ENCODE measurements at regions not wholly inside any gene's neighbourhood (a gene's known extent, or its start where the extent isn't known, plus 50 kb on each side); places are given as distances from the start of the nearest gene placed in this dataset.

DNA sequence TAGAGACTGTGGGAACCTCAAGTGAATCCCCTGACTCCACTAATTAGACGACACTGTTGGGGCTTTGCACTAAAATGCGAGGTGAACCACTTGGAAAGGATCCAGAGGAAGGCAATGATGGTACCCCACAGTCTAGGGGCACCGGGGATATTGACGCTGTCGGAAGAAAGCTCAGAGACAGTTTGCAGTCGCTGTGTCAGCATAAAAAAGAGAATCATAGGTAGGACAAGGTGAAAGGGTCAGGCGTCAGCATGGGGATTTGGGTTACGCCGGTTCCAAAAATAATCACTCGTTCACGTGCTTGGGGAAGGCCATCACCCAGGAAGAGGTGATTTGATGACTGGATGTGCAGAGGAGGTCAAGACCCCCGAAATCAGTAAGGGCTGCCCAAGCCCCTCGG is 598.0 kb upstream of the NOX3 start:
- Histone ChIP-seq H3K27me3 (replicated peaks; ENCODE audit: insufficient read depth, low read length) (no peaks in the 10 kb centered on the region), H3K4me2 (ENCODE audit: low read depth, low read length) (no peak overlapping the region), H3K9me2 (replicated peaks; ENCODE audit: insufficient read depth, low read length) (no peaks in the 10 kb centered on the region), H3K79me2 (ENCODE audit: low read length) (no peaks in the 10 kb centered on the region), H3K27ac (ENCODE audit: low read length) (no peak overlapping the region), H3K4me3 (ENCODE audit: low read length) (no peak overlapping the region), H3F3A (ENCODE audit: insufficient read depth, low read length) (no peaks in the 10 kb centered on the region), H2AFZ (ENCODE audit: low read length) (no peak overlapping the region), H3K9me3 (replicated peaks; ENCODE audit: insufficient read depth, low read length) (no peaks in the 10 kb centered on the region), H3K4me1 (ENCODE audit: low read length) (no peaks in the 10 kb centered on the region), H3K36me3 (replicated peaks; ENCODE audit: insufficient read depth, low read length) (no peaks in the 10 kb centered on the region), H4K20me1 (ENCODE audit: insufficient read depth, low read length) (no peaks in the 10 kb centered on the region), H3K9ac (ENCODE audit: low read length) (no peak overlapping the region)
- no peak for TF ChIP-seq EZH2 (optimal IDR thresholded peaks at IDR 0.05; ENCODE audit: low read depth, low read length)
- TF ChIP-seq, protein P1, sequence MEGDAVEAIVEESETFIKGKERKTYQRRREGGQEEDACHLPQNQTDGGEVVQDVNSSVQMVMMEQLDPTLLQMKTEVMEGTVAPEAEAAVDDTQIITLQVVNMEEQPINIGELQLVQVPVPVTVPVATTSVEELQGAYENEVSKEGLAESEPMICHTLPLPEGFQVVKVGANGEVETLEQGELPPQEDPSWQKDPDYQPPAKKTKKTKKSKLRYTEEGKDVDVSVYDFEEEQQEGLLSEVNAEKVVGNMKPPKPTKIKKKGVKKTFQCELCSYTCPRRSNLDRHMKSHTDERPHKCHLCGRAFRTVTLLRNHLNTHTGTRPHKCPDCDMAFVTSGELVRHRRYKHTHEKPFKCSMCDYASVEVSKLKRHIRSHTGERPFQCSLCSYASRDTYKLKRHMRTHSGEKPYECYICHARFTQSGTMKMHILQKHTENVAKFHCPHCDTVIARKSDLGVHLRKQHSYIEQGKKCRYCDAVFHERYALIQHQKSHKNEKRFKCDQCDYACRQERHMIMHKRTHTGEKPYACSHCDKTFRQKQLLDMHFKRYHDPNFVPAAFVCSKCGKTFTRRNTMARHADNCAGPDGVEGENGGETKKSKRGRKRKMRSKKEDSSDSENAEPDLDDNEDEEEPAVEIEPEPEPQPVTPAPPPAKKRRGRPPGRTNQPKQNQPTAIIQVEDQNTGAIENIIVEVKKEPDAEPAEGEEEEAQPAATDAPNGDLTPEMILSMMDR (IDR thresholded peaks at IDR 0.05; ENCODE audit: low read length) = no peak
- TF ChIP-seq EZH2phosphoT487 (IDR thresholded peaks at IDR 0.05; ENCODE audit: low read length) = no peak
- DNase-seq = no peak

DNA sequence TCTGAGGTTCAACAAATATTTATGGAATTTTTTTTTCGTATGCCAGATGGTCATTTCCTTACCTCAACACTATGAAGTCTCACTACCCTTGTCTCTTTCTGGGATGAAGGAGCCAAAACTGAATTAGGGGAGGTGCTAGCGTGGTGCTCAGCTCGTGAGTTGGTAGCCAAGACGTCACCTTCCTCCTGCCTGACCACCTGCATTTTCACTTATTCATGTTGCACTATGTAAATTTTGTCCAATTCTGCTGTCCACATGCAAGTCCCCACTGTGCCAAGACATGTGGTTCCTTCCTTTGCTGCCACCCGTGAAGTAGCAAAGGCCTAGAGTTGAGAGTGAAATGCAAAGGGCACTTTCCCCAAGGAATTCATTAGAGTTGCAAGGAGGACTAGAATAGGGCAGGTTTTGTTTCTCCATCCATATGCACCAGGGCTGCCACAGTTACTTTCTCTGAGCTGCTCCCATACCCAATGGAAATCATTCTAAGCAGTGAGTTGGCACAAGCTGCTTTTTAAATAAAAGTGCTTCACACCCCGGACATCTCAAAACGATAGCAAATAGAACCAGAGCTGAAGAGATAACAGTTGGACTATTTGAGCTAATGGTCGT is 591.3 kb upstream of the NOX3 start:
- Histone ChIP-seq H2AFZ (ENCODE audit: low read length) (no peak overlapping the region), H3K27ac (ENCODE audit: low read length) (no peak overlapping the region), H3K9ac (ENCODE audit: low read length) (no peak overlapping the region), H3K4me1 (ENCODE audit: low read length) (no peaks in the 10 kb centered on the region), H3K9me3 (replicated peaks; ENCODE audit: insufficient read depth, low read length) (no peaks in the 10 kb centered on the region), H3K4me2 (ENCODE audit: low read depth, low read length) (no peak overlapping the region), H3K9me2 (replicated peaks; ENCODE audit: insufficient read depth, low read length) (no peaks in the 10 kb centered on the region), H3F3A (ENCODE audit: insufficient read depth, low read length) (no peaks in the 10 kb centered on the region), H3K4me3 (ENCODE audit: low read length) (no peak overlapping the region), H3K79me2 (ENCODE audit: low read length) (no peaks in the 10 kb centered on the region), H4K20me1 (ENCODE audit: insufficient read depth, low read length) (no peaks in the 10 kb centered on the region), H3K27me3 (replicated peaks; ENCODE audit: insufficient read depth, low read length) (no peaks in the 10 kb centered on the region), H3K36me3 (replicated peaks; ENCODE audit: insufficient read depth, low read length) (no peaks in the 10 kb centered on the region)
- no peak for DNase-seq
- TF ChIP-seq, protein P1 (IDR thresholded peaks at IDR 0.05; ENCODE audit: low read length) = no peak
- TF ChIP-seq EZH2 (optimal IDR thresholded peaks at IDR 0.05; ENCODE audit: low read depth, low read length) (no peak), EZH2phosphoT487 (IDR thresholded peaks at IDR 0.05; ENCODE audit: low read length) (no peak)

DNA sequence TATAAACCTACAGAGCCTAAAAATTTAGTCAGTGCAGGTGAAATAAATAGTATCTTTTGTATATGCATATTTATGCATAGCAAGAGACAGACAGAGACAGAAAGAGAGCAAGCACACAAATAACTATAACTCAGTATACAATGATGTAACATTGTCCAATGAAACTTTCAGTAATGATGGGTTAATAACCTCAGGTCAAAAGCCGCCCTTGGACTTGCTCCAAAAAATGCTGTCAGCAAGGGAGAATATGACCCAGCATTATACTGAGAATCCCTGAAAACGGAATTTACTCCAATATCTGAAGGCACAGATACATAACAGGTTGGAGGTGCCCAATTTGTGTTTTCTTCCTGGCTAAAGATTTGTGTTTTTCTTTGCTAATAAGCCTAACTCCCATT is 590.6 kb upstream of the NOX3 start:
- no peak overlapping the region for H3K27ac ChIP-seq (ENCODE audit: low read length)
- no peaks in the 10 kb centered on the region for H3K36me3 ChIP-seq (replicated peaks; ENCODE audit: insufficient read depth, low read length)
- H3K79me2 ChIP-seq (ENCODE audit: low read length) = no peaks in the 10 kb centered on the region
- no peaks in the 10 kb centered on the region for H3F3A ChIP-seq (ENCODE audit: insufficient read depth, low read length)
- DNase-seq = no peak
- no peaks in the 10 kb centered on the region for H3K9me2 ChIP-seq (replicated peaks; ENCODE audit: insufficient read depth, low read length)
- no peak overlapping the region for H3K4me2 ChIP-seq (ENCODE audit: low read depth, low read length)
- H3K4me1 ChIP-seq (ENCODE audit: low read length) = no peaks in the 10 kb centered on the region
- no peak overlapping the region for H2AFZ ChIP-seq (ENCODE audit: low read length)
- no peaks in the 10 kb centered on the region for H4K20me1 ChIP-seq (ENCODE audit: insufficient read depth, low read length)
- H3K27me3 ChIP-seq (replicated peaks; ENCODE audit: insufficient read depth, low read length) = no peaks in the 10 kb centered on the region
- H3K4me3 ChIP-seq (ENCODE audit: low read length) = no peak overlapping the region
- no peak overlapping the region for H3K9ac ChIP-seq (ENCODE audit: low read length)
- H3K9me3 ChIP-seq (replicated peaks; ENCODE audit: insufficient read depth, low read length) = no peaks in the 10 kb centered on the region
- no peak for TF ChIP-seq EZH2phosphoT487 (IDR thresholded peaks at IDR 0.05; ENCODE audit: low read length)
- TF ChIP-seq, protein P1 (IDR thresholded peaks at IDR 0.05; ENCODE audit: low read length) = no peak
- no peak for TF ChIP-seq EZH2 (optimal IDR thresholded peaks at IDR 0.05; ENCODE audit: low read depth, low read length)
